GM12874 (cell line): ENCODE measurements at regions not wholly inside any gene's neighbourhood (a gene's known extent, or its start where the extent isn't known, plus 50 kb on each side); places are given as distances from the start of the nearest gene placed in this dataset.

Source experiments
- TF ChIP-seq, protein P1 (sequence below): IDR thresholded peaks from 2 replicates; pipeline ENCODE4 v1.5.1; 2011; ENCODE audit warnings: low read depth, mild to moderate bottlenecking, control low read depth, low read length, moderate library complexity; ENCODE audit not compliant: insufficient read depth

DNA sequence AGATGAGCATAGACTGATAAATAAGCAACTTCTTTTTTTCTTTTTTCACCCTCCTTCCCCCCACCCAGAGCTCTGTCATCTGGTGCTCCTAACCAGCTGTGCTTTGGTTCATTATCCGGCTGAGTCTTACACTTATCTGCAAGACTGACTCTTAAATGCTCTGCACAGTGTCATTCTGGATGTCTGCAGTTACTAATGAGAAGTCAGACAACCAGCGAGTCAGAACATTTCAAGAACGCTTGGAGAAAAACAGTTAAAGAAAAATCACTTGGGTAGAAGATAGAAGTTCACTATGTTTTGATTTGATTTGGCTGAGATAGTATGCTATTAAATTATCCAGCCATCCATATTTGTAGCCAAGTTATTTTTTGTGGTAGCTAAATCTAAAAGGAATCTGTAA is 328.9 kb upstream of the PRICKLE1 start:
- TF ChIP-seq, protein P1, sequence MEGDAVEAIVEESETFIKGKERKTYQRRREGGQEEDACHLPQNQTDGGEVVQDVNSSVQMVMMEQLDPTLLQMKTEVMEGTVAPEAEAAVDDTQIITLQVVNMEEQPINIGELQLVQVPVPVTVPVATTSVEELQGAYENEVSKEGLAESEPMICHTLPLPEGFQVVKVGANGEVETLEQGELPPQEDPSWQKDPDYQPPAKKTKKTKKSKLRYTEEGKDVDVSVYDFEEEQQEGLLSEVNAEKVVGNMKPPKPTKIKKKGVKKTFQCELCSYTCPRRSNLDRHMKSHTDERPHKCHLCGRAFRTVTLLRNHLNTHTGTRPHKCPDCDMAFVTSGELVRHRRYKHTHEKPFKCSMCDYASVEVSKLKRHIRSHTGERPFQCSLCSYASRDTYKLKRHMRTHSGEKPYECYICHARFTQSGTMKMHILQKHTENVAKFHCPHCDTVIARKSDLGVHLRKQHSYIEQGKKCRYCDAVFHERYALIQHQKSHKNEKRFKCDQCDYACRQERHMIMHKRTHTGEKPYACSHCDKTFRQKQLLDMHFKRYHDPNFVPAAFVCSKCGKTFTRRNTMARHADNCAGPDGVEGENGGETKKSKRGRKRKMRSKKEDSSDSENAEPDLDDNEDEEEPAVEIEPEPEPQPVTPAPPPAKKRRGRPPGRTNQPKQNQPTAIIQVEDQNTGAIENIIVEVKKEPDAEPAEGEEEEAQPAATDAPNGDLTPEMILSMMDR: no peak

DNA sequence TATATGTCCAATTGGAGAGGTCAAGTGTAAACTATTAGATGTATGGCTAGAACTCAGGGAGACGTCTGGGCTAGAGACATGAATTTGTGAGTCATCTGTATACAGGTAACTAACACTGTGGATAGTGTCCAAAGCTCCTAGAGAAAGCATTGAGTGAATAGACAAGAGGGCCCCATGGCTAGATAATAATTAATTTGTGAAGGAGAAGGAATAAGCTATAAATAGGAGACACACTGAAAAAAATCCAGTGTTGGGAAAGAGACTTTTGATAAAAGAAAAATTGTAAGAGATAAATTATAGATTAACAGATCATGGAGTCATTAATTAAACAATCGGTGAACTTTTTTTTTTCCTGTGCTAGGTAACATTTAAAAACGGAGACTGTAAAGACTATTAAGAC is 326.6 kb upstream of the PRICKLE1 start:
- TF ChIP-seq, protein P1: no peak

DNA sequence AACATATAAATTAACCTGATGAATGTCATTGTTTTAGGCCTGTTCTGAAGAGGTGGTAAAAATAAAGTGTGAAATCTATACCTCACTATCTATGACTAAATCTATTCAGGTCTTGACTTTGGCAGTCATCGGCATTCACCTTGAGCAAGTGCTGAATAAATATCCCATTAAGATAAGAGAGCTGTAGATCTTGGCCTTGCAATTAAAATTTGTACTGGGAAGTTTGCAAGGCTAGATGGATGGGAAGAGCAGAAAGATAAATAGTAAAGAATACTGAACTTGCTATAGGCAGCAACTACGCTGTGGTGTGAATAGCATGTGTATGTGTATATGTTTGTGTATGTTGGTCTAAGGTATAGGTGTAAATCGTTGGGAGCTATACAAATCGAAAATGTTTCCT is 325.9 kb upstream of the PRICKLE1 start:
- TF ChIP-seq, protein P1: no peak

DNA sequence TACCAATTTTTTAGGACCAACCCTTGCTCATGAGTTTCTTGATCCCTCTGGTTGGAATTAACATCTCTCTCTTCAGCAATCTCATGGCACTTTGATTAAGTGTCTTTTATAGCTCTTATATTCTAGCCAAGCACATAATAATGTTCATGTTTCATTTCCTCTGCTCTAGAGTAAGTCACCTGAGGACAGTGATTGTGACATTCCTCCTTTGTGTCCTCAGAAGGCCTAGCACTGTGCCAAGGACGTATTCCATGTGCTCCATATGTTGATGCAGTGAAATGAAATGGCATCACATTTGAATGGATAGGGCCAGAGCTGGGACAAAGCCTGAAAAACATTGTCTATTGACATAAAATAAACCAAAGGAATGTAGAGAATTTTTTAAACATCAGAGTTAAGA is 322.8 kb upstream of the PRICKLE1 start:
- TF ChIP-seq, protein P1: no peak

DNA sequence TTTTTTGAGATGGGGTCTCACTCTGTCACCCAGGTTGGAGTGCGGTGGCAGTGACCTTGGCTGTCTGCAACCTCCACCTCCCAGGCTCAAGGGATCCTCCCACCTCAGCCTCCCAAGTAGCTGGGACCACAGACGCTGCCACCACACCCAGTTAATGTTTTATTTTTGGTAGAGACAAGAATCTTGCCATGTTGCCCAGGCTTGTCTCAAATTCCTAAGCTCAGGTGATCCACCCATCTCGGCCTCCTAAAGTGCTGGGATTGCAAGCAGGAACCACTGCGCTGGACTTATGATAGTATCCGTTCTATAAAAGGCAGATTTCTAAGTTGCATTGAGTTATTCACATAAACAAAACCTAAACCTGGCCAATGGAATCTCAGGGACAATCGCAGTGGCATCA is 321.1 kb upstream of the PRICKLE1 start:
- TF ChIP-seq, protein P1: no peak

DNA sequence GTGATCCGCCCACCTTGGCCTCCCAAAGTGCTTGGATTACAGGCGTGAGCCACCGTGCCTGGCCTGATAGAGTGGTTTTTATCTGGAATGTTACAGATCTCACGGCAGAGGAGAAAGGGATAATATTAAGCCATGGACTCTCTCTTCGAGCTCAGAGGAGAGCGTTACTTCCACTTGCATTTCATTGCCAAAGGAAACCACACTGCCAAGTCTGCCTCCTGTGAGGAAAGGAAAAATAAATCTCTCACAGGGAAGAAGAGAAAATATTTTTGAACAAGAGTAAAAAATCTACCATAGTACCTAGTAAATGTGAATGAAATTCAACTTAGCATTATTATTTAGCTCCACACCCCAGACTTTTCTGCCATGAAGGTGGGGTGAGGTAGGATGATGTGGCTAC is 319.2 kb upstream of the PRICKLE1 start:
- TF ChIP-seq, protein P1: no peak

DNA sequence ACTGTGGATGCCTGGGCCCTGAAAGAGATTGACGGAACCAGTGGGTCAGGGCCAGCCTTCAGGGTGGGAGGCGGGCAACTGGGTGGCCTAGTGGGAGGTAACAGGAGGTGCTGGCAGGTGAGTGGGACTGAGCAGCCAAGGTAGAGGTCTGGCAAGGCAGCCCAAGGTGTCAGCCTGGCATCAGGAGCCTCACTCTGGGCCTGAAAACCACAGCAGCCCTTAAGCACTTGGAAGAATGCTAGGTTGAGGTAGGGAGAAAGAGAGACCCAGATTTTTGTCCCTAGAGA is 315.8 kb upstream of the PRICKLE1 start:
- TF ChIP-seq, protein P1: no peak
